HEK293 (cell line): ENCODE measurements at regions not wholly inside any gene's neighbourhood (a gene's known extent, or its start where the extent isn't known, plus 50 kb on each side); places are given as distances from the start of the nearest gene placed in this dataset.

ENCODE experiments used
- CTCF ChIA-PET: fragments of 350-600 bp; formaldehyde crosslinking; extraction: SDS; loops from one replicate; lab custom pipeline; 2021; ENCODE audit warnings: antibody characterized with exemption; lab: Yijun Ruan, JAX
- POLR2A ChIA-PET: fragments of 300-600 bp; formaldehyde crosslinking; extraction: SDS; loops from one replicate; lab custom pipeline; 2020; ENCODE audit warnings: antibody characterized with exemption, inconsistent platforms; lab: Yijun Ruan, JAX
- H3K27ac ChIP-seq: fragments of 200-500 bp; sonication (Bioruptor generic); 2 replicates; pipeline ENCODE4 v1.5.1; 2014; ENCODE audit warnings: low read depth, low read length, control low read depth, inconsistent platforms; ENCODE audit errors: extremely low read depth
- H3K36me3 ChIP-seq, 2 experiments: fragments of 200-500 bp in 1 of 2; sonication (Bioruptor generic) in 1 of 2; 1 replicate in 1 of 2; 2 replicates in 1 of 2; pipeline ENCODE4 v1.5.1; 2014 to 2017; ENCODE audit warnings: inconsistent platforms in 2 of 2, low read length in 2 of 2; ENCODE audit not compliant: control insufficient read depth in 2 of 2, insufficient read depth in 1 of 2
- H3K4me1 ChIP-seq: fragments of 200-500 bp; sonication (Bioruptor generic); 2 replicates; pipeline ENCODE4 v1.5.1; 2014; ENCODE audit warnings: mild to moderate bottlenecking, low read length, inconsistent platforms; ENCODE audit not compliant: control insufficient read depth, insufficient read depth
- H3K4me3 ChIP-seq: 2 replicates; pipeline ENCODE4 v1.5.1; 2011; ENCODE audit warnings: low read depth, mild to moderate bottlenecking, control low read depth, low read length, moderate library complexity
- H3K9me3 ChIP-seq: fragments of 200-500 bp; sonication (Bioruptor generic); 2 replicates; pipeline ENCODE4 v1.5.1; 2014; ENCODE audit warnings: low read depth, low read length, inconsistent platforms; ENCODE audit not compliant: control insufficient read depth, insufficient read depth
- BCL11B ChIP-seq: fragments of 450-650 bp; formaldehyde crosslinking; IDR thresholded peaks from 2 replicates; pipeline ENCODE4 v1.5.1; 2016; ENCODE audit warnings: low read depth, missing biosample characterization, missing genetic modification characterization
- KLF9 ChIP-seq: fragments of 450-650 bp; formaldehyde crosslinking; IDR thresholded peaks from 2 replicates; pipeline ENCODE4 v1.5.1; 2016; ENCODE audit warnings: missing biosample characterization, missing genetic modification characterization, low read depth
- PBX3 ChIP-seq: sonication (generic); formaldehyde crosslinking; IDR thresholded peaks from 2 replicates; pipeline ENCODE4 v1.8.1; 2022; ENCODE audit warnings: mild to moderate bottlenecking, moderate library complexity, missing genetic modification reagents
- PRDM10 ChIP-seq: fragments of 450-650 bp; formaldehyde crosslinking; IDR thresholded peaks from 2 replicates; pipeline ENCODE4 v1.5.1; 2016; ENCODE audit warnings: missing biosample characterization, missing genetic modification characterization
- REPIN1 ChIP-seq: fragments of 450-650 bp; formaldehyde crosslinking; IDR thresholded peaks from 2 replicates; pipeline ENCODE4 v1.5.1; 2017; ENCODE audit warnings: missing biosample characterization, missing genetic modification characterization, low read depth
- SALL2 ChIP-seq: fragments of 450-650 bp; formaldehyde crosslinking; IDR thresholded peaks from 2 replicates; pipeline ENCODE4 v1.5.0; 2017; ENCODE audit warnings: missing biosample characterization, mild to moderate bottlenecking, missing genetic modification characterization, borderline replicate concordance
- ZFP41 ChIP-seq: fragments of 450-650 bp; formaldehyde crosslinking; IDR thresholded peaks from 2 replicates; pipeline ENCODE4 v1.5.1; 2016; ENCODE audit warnings: missing biosample characterization, missing genetic modification characterization, borderline replicate concordance
- ZNF155 ChIP-seq: fragments of 450-650 bp; formaldehyde crosslinking; IDR thresholded peaks from 2 replicates; pipeline ENCODE4 v1.5.1; 2016; ENCODE audit warnings: missing biosample characterization, missing genetic modification characterization
- ZNF266 ChIP-seq: fragments of 450-650 bp; formaldehyde crosslinking; IDR thresholded peaks from 2 replicates; pipeline ENCODE4 v1.5.1; 2016; ENCODE audit warnings: missing biosample characterization, missing genetic modification characterization, low read depth
- ZNF501 ChIP-seq: fragments of 450-650 bp; formaldehyde crosslinking; IDR thresholded peaks from 2 replicates; pipeline ENCODE4 v1.5.1; 2016; ENCODE audit warnings: missing biosample characterization, missing genetic modification characterization
- ZNF558 ChIP-seq: fragments of 450-650 bp; formaldehyde crosslinking; IDR thresholded peaks from 2 replicates; pipeline ENCODE4 v1.5.1; 2016; ENCODE audit warnings: missing biosample characterization, missing genetic modification characterization
- ZNF571 ChIP-seq: fragments of 450-650 bp; formaldehyde crosslinking; IDR thresholded peaks from 2 replicates; pipeline ENCODE4 v1.5.0; 2017; ENCODE audit warnings: missing biosample characterization, missing genetic modification characterization
- ZNF626 ChIP-seq: fragments of 450-650 bp; sonication (Bioruptor Pico); formaldehyde crosslinking; IDR thresholded peaks from 2 replicates; pipeline ENCODE4 v1.5.1; 2018; ENCODE audit warnings: missing biosample characterization, missing genetic modification characterization, inconsistent platforms
- ZSCAN4 ChIP-seq: fragments of 450-650 bp; formaldehyde crosslinking; IDR thresholded peaks from 2 replicates; pipeline ENCODE4 v1.5.1; 2017; ENCODE audit warnings: missing biosample characterization, missing genetic modification characterization
- TF ChIP-seq, protein P1 (sequence below): fragments of 450-650 bp; formaldehyde crosslinking; IDR thresholded peaks from 2 replicates; pipeline ENCODE4 v1.5.1; 2017; ENCODE audit warnings: missing biosample characterization, missing genetic modification characterization
- TF ChIP-seq, protein P2 (sequence below): fragments of 450-650 bp; formaldehyde crosslinking; IDR thresholded peaks from 2 replicates; pipeline ENCODE4 v1.5.1; 2016; ENCODE audit warnings: missing biosample characterization, missing genetic modification characterization, low read depth

DNA sequence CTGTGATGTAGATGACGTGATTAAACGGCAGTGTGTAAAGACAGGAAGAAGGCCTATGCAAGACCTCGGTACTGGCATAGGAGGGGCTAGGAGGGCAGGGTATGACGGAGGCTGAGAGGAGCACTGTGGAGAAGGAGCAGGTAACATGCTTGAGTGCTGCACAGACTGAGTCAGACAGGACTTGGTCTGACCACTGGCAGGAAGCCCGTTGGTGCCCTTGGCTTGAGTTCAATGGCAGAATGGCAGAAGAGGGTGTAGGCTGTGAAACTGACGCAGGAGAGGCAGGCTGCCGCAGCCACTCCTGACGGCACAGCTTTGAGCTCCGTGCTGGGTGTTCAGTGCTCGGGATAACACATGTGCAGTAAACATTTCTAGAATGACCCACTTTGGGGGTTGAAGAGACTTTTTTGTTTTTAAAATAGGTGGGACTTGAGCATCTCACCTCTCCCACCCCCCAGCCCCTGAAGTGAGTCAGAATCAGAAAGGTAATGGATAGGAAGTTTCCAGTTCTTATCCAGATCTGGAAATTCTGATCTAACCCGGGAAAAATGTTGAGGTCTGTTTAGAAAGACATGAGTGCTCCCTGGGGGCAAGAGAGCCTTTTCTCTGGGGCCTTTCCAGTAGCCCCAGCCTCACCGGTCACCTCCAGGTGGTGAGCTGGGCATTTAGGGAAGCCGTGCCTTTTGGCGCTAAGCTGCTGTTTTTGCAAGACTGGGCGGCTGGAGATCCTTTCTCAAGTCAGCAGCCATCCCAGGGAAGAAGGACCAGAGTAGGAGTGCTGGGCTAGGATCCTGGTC lies 126.4 kb downstream of the RPLP1 start:
- CTCF ChIA-PET: interaction anchor here (0.5 to 0.7 kb wide), 2 partner anchors 156 to 435 kb away, joined by 3 read pairs; no protein-coding TSS in a partner anchor
- H3K27ac ChIP-seq: no peak overlapping the region
- no peak for TF ChIP-seq KLF9
- TF ChIP-seq REPIN1 (tag by site-specific recombination): no peak
- TF ChIP-seq ZSCAN4 (tag by site-specific recombination): no peak
- TF ChIP-seq PBX3 (CRISPR knock-in tag): no peak
- no peak for TF ChIP-seq SALL2 (tag by site-specific recombination)
- TF ChIP-seq ZNF626 (tag by site-specific recombination): no peak
- no peak for TF ChIP-seq ZNF558
- TF ChIP-seq ZFP41: no peak
- TF ChIP-seq PRDM10: no peak
- TF ChIP-seq, protein P1, sequence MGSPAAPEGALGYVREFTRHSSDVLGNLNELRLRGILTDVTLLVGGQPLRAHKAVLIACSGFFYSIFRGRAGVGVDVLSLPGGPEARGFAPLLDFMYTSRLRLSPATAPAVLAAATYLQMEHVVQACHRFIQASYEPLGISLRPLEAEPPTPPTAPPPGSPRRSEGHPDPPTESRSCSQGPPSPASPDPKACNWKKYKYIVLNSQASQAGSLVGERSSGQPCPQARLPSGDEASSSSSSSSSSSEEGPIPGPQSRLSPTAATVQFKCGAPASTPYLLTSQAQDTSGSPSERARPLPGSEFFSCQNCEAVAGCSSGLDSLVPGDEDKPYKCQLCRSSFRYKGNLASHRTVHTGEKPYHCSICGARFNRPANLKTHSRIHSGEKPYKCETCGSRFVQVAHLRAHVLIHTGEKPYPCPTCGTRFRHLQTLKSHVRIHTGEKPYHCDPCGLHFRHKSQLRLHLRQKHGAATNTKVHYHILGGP (tag by site-specific recombination): no peak
- TF ChIP-seq, protein P2, sequence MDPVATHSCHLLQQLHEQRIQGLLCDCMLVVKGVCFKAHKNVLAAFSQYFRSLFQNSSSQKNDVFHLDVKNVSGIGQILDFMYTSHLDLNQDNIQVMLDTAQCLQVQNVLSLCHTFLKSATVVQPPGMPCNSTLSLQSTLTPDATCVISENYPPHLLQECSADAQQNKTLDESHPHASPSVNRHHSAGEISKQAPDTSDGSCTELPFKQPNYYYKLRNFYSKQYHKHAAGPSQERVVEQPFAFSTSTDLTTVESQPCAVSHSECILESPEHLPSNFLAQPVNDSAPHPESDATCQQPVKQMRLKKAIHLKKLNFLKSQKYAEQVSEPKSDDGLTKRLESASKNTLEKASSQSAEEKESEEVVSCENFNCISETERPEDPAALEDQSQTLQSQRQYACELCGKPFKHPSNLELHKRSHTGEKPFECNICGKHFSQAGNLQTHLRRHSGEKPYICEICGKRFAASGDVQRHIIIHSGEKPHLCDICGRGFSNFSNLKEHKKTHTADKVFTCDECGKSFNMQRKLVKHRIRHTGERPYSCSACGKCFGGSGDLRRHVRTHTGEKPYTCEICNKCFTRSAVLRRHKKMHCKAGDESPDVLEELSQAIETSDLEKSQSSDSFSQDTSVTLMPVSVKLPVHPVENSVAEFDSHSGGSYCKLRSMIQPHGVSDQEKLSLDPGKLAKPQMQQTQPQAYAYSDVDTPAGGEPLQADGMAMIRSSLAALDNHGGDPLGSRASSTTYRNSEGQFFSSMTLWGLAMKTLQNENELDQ (tag by site-specific recombination): no peak
- TF ChIP-seq, all 188 proteins: peak for 0
- Histone ChIP-seq H3K36me3 (no peaks in the 10 kb centered on the region), H3K9me3 (no peaks in the 10 kb centered on the region), H3K4me3 (no peak overlapping the region), H3K4me1 (0 out of 2 replicates have a peak, but pooled peaks cover 1% of the 10 kb centered on the region)
- POLR2A ChIA-PET: no interaction called here

- H3K4me3 ChIP-seq: no peak overlapping the region
- no peaks in the 10 kb centered on the region for H3K4me1 ChIP-seq
- POLR2A ChIA-PET: no interaction called here
- no peak for TF ChIP-seq ZNF155
- no peak for TF ChIP-seq BCL11B (tag by site-specific recombination)
- no peak for TF ChIP-seq ZNF571 (tag by site-specific recombination)
- TF ChIP-seq, protein P2 (tag by site-specific recombination): no peak
- TF ChIP-seq ZNF266 (tag by site-specific recombination): no peak
- TF ChIP-seq ZNF501: no peak
- no peaks in the 10 kb centered on the region for H3K36me3 ChIP-seq
- no peak overlapping the region for H3K27ac ChIP-seq
- H3K9me3 ChIP-seq: no peaks in the 10 kb centered on the region
- CTCF ChIA-PET: interaction anchor here (1.0 kb wide), 1 partner anchor 89 kb away, joined by 3 read pairs; no protein-coding TSS in a partner anchor
These were observed 127.5 kb downstream of the RPLP1 start for GRCh38 chr15:69579950-69580618.
